GM12873 (cell line): ENCODE measurements at regions not wholly inside any gene's neighbourhood (a gene's known extent, or its start where the extent isn't known, plus 50 kb on each side); places are given as distances from the start of the nearest gene placed in this dataset.

ENCODE experiments used
- CTCF ChIP-seq: IDR thresholded peaks from 2 replicates; pipeline ENCODE4 v1.5.1; 2012; ENCODE audit warnings: low read depth, mild to moderate bottlenecking, moderate library complexity, low read length, control low read depth; ENCODE audit not compliant: insufficient read depth; ENCODE audit errors: missing control alignments

GRCh38 chr22:19658057-19658966 lies 56.0 kb upstream of the SEPTIN5 start:
- TF ChIP-seq CTCF: no peak

GRCh38 chr22:19658967-19659804 lies 55.1 kb upstream of the SEPTIN5 start:
- no peak for TF ChIP-seq CTCF

- TF ChIP-seq CTCF: no peak
Observed at GRCh38 chr22:19659805-19660345, 54.4 kb upstream of the SEPTIN5 start.

GRCh38 chr22:19661156-19661555 lies 53.1 kb upstream of the SEPTIN5 start:
- no peak for TF ChIP-seq CTCF

GRCh38 chr22:19663286-19663815 lies 51.0 kb upstream of the SEPTIN5 start:
- no peak for TF ChIP-seq CTCF

- no peak for TF ChIP-seq CTCF
Observed at GRCh38 chr22:19663821-19664355, 50.4 kb upstream of the SEPTIN5 start.
